Panc1 (cell line): ENCODE measurements at regions not wholly inside any gene's neighbourhood (a gene's known extent, or its start where the extent isn't known, plus 50 kb on each side); places are given as distances from the start of the nearest gene placed in this dataset.

Experiments
- ATAC-seq: fragments of 200-7000 bp; cut with Tn5 transposase; 2 replicates; pipeline ENCODE4 v1.9.1; 2020; ENCODE audit warnings: mild to moderate bottlenecking, moderate library complexity
- BruUV-seq: library from RNA; stranded (reverse); fragments of 400-500 nt; replicated peaks from 2 replicates; lab custom pipeline; 2021; lab: Mats Ljungman, UMichigan
- CTCF ChIA-PET: fragments of 300-600 bp; sonication (Branson Sonifier 250); formaldehyde crosslinking; loops from one replicate; lab custom pipeline; 2022; ENCODE audit warnings: antibody characterized with exemption; lab: Charles Lee
- POLR2A ChIA-PET: fragments of 300-600 bp; sonication (Branson Sonifier 250); formaldehyde crosslinking; loops from one replicate; lab custom pipeline; 2022; ENCODE audit warnings: antibody characterized with exemption; lab: Charles Lee
- DNase-seq: peaks from one replicate; pipeline ENCODE4 v3.0.0-alpha.2; 2010; ENCODE audit warnings: low read depth, low spot score
- H3K27ac ChIP-seq: 2 replicates; pipeline ENCODE4 v1.5.1; 2011; ENCODE audit warnings: mild to moderate bottlenecking, low read length, inconsistent platforms
- H3K27me3 ChIP-seq: fragments of 200-500 bp; sonication (Bioruptor generic); 2 replicates; pipeline ENCODE4 v1.6.0; 2014; ENCODE audit warnings: low read length, inconsistent platforms; ENCODE audit not compliant: control insufficient read depth, insufficient read depth
- H3K36me3 ChIP-seq: fragments of 200-500 bp; sonication (Bioruptor generic); 2 replicates; pipeline ENCODE4 v1.5.1; 2014; ENCODE audit warnings: inconsistent platforms, mild to moderate bottlenecking, low read length, moderate library complexity; ENCODE audit not compliant: control insufficient read depth, insufficient read depth
- H3K4me1 ChIP-seq: 2 replicates; pipeline ENCODE4 v1.5.1; 2011; ENCODE audit warnings: inconsistent platforms, mild to moderate bottlenecking, low read length, moderate library complexity; ENCODE audit not compliant: control insufficient read depth, insufficient read depth
- H3K4me3 ChIP-seq, 2 experiments: 2 replicates each; pipeline ENCODE4 v1.5.1; 2011 to 2012; ENCODE audit warnings: low read depth in 2 of 2, low read length in 2 of 2, mild to moderate bottlenecking in 2 of 2, inconsistent platforms in 1 of 2, moderate library complexity in 1 of 2
- H3K9me3 ChIP-seq: fragments of 200-500 bp; sonication (Bioruptor generic); 2 replicates; pipeline ENCODE4 v1.5.1; 2014; ENCODE audit warnings: low read depth, mild to moderate bottlenecking, inconsistent platforms, low read length, moderate library complexity; ENCODE audit not compliant: control insufficient read depth, insufficient read depth
- POLR2AphosphoS5 ChIP-seq: IDR thresholded peaks from 2 replicates; pipeline ENCODE4 v1.6.1; 2012; ENCODE audit warnings: mild to moderate bottlenecking, low read depth, low read length, moderate library complexity
- SIN3A ChIP-seq: IDR thresholded peaks from 2 replicates; pipeline ENCODE4 v1.6.1; 2012; ENCODE audit warnings: low read depth, mild to moderate bottlenecking, low read length, moderate library complexity, borderline replicate concordance; ENCODE audit not compliant: insufficient read depth
- TCF7L2 ChIP-seq: IDR thresholded peaks from 2 replicates; pipeline ENCODE4 v1.6.1; 2011; ENCODE audit warnings: mild to moderate bottlenecking, low read depth, low read length, inconsistent platforms
- in situ Hi-C: cut with HindIII; loops from 2 replicates; pipeline ENCODE4 v1.10.0; 2016; ENCODE audit warnings: low sequenced_read_pairs, low pct_unique_long_range_greater_than_20kb
- intact Hi-C: fragments of 100-400 bp; cut with micrococcal nuclease; formaldehyde crosslinking; loops from one replicate; pipeline ENCODE4 v1.10.0; 2022; ENCODE audit not compliant: unreplicated experiment
- TF ChIP-seq, protein P1 (sequence below), 2 experiments: IDR thresholded peaks; 2 replicates each; pipeline ENCODE4 v1.6.1; 2011 to 2012; ENCODE audit warnings: low read depth in 2 of 2, control low read depth in 1 of 2, low read length in 1 of 2, mild to moderate bottlenecking in 1 of 2, moderate library complexity in 1 of 2; ENCODE audit not compliant: insufficient read depth in 1 of 2
- TF ChIP-seq, protein P2 (sequence below): fragments of 450-650 bp; IDR thresholded peaks from 2 replicates; pipeline ENCODE4 v1.5.1; 2017; ENCODE audit warnings: mild to moderate bottlenecking

DNA sequence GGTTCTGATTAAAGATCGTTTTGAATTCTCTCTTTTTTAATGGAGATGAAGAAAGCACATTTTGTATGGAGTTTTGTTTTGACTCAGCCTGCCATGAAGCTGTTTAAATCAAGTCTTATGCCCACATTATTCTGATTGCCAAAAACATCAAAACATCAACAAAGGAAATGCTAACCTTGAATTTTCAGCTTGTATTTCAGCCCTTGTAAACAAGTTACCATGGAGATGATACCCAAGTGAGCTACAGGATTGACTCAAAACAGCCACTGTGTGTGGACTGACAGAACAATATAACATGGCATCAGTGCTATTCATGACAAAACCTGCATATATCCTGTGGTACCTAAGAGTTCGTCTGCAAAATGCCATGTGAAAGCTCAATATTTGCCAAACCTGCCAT, 1581.0 kb downstream of the MAT2B start:
- no TSS peak for BruUV-seq
- H3K4me1 ChIP-seq, result no peaks in the 10 kb centered on the region
- TF ChIP-seq SIN3A (no peak), TCF7L2 (no peak), POLR2AphosphoS5 (no peak)
- TF ChIP-seq, protein P1, sequence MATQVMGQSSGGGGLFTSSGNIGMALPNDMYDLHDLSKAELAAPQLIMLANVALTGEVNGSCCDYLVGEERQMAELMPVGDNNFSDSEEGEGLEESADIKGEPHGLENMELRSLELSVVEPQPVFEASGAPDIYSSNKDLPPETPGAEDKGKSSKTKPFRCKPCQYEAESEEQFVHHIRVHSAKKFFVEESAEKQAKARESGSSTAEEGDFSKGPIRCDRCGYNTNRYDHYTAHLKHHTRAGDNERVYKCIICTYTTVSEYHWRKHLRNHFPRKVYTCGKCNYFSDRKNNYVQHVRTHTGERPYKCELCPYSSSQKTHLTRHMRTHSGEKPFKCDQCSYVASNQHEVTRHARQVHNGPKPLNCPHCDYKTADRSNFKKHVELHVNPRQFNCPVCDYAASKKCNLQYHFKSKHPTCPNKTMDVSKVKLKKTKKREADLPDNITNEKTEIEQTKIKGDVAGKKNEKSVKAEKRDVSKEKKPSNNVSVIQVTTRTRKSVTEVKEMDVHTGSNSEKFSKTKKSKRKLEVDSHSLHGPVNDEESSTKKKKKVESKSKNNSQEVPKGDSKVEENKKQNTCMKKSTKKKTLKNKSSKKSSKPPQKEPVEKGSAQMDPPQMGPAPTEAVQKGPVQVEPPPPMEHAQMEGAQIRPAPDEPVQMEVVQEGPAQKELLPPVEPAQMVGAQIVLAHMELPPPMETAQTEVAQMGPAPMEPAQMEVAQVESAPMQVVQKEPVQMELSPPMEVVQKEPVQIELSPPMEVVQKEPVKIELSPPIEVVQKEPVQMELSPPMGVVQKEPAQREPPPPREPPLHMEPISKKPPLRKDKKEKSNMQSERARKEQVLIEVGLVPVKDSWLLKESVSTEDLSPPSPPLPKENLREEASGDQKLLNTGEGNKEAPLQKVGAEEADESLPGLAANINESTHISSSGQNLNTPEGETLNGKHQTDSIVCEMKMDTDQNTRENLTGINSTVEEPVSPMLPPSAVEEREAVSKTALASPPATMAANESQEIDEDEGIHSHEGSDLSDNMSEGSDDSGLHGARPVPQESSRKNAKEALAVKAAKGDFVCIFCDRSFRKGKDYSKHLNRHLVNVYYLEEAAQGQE (IDR thresholded peaks at IDR 0.05; ENCODE audit: insufficient read depth in 1 of 2, low read depth in 2 of 2, low read length in 1 of 2), result no peak
- TF ChIP-seq, protein P2, sequence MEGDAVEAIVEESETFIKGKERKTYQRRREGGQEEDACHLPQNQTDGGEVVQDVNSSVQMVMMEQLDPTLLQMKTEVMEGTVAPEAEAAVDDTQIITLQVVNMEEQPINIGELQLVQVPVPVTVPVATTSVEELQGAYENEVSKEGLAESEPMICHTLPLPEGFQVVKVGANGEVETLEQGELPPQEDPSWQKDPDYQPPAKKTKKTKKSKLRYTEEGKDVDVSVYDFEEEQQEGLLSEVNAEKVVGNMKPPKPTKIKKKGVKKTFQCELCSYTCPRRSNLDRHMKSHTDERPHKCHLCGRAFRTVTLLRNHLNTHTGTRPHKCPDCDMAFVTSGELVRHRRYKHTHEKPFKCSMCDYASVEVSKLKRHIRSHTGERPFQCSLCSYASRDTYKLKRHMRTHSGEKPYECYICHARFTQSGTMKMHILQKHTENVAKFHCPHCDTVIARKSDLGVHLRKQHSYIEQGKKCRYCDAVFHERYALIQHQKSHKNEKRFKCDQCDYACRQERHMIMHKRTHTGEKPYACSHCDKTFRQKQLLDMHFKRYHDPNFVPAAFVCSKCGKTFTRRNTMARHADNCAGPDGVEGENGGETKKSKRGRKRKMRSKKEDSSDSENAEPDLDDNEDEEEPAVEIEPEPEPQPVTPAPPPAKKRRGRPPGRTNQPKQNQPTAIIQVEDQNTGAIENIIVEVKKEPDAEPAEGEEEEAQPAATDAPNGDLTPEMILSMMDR, result no peak
- POLR2A ChIA-PET, result no interaction called here
- no peak overlapping the region for H3K4me3 ChIP-seq
- no peaks in the 10 kb centered on the region for H3K27me3 ChIP-seq
- in situ Hi-C loops (no loop called here), intact Hi-C loops (no loop called here)
- CTCF ChIA-PET, result no interaction called here
- no peak overlapping the region for H3K27ac ChIP-seq
- ATAC-seq (no peak), DNase-seq (no peak)
- H3K9me3 ChIP-seq, result no peaks in the 10 kb centered on the region
- H3K36me3 ChIP-seq, result no peaks in the 10 kb centered on the region

DNA sequence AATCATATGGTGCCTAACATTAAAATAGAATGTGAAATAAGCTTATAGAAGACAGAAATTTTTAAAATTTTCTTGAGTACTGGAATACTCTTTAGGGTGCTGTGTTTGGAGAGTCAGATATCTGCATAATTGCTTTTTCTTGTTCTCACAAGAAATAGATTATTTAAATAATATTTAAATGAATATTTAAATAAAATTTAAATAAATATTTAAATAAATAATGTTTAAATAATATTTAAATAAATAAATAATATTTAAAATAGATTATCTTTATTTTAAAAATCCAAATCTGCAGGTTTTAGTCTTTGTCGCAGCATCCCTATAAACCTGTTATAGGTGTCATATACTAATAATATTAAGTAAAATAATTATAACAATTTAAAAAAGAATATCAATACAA, 1589.4 kb downstream of the MAT2B start:
- CTCF ChIA-PET, result no interaction called here
- intact Hi-C loops (no loop called here), in situ Hi-C loops (no loop called here)
- POLR2A ChIA-PET, result no interaction called here
- no peak overlapping the region for H3K27ac ChIP-seq
- ATAC-seq (no peak), DNase-seq (no peak)
- no TSS peak for BruUV-seq
- no peak overlapping the region for H3K4me3 ChIP-seq
- no peaks in the 10 kb centered on the region for H3K9me3 ChIP-seq
- H3K4me1 ChIP-seq, result no peaks in the 10 kb centered on the region
- no peaks in the 10 kb centered on the region for H3K27me3 ChIP-seq
- no peaks in the 10 kb centered on the region for H3K36me3 ChIP-seq
- TF ChIP-seq, protein P2, result no peak
- no peak for TF ChIP-seq TCF7L2
- TF ChIP-seq, protein P1 (IDR thresholded peaks at IDR 0.05; ENCODE audit: insufficient read depth in 1 of 2, low read depth in 2 of 2, low read length in 1 of 2), result no peak
